Uterus (tissue), 2 donors: ENCODE measurements at regions not wholly inside any gene's neighbourhood (a gene's known extent, or its start where the extent isn't known, plus 50 kb on each side); places are given as distances from the start of the nearest gene placed in this dataset.

ENCODE experiments used
- POLR2A ChIP-seq, 2 donors: fragments of 450-650 bp; IDR thresholded peaks; one replicate each; pipeline ENCODE4 v1.6.1; 2016; ENCODE audit warnings: antibody characterized with exemption in 2 of 2, mild to moderate bottlenecking in 1 of 2, moderate library complexity in 1 of 2
- TF ChIP-seq, protein P1 (sequence below), 4 experiments: fragments of 200-600 bp in 2 of 4; fragments of 450-650 bp in 2 of 4; sonication (generic) in 2 of 4; IDR thresholded peaks; one replicate each; pipeline ENCODE4 v1.5.1; 2016 to 2019; ENCODE audit warnings: antibody characterized with exemption in 4 of 4, mild to moderate bottlenecking in 2 of 4, moderate library complexity in 1 of 4

- TF ChIP-seq, protein P1, sequence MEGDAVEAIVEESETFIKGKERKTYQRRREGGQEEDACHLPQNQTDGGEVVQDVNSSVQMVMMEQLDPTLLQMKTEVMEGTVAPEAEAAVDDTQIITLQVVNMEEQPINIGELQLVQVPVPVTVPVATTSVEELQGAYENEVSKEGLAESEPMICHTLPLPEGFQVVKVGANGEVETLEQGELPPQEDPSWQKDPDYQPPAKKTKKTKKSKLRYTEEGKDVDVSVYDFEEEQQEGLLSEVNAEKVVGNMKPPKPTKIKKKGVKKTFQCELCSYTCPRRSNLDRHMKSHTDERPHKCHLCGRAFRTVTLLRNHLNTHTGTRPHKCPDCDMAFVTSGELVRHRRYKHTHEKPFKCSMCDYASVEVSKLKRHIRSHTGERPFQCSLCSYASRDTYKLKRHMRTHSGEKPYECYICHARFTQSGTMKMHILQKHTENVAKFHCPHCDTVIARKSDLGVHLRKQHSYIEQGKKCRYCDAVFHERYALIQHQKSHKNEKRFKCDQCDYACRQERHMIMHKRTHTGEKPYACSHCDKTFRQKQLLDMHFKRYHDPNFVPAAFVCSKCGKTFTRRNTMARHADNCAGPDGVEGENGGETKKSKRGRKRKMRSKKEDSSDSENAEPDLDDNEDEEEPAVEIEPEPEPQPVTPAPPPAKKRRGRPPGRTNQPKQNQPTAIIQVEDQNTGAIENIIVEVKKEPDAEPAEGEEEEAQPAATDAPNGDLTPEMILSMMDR (IDR thresholded peaks at IDR 0.05): no peak
- TF ChIP-seq POLR2A (IDR thresholded peaks at IDR 0.05): no peak
Observed at GRCh38 chr10:78851647-78852046, 217.1 kb upstream of the ZMIZ1 start.
